ENCODE measurements at regions not wholly inside any gene's neighbourhood (a gene's known extent, or its start where the extent isn't known, plus 50 kb on each side); places are given as distances from the start of the nearest gene placed in this dataset.
"Not testable (repeated sequence)": the region's sequence is repeated elsewhere in the genome, so short reads cannot be mapped to it uniquely, and the experiment has no call there.

- TF ChIP-seq, protein P1, sequence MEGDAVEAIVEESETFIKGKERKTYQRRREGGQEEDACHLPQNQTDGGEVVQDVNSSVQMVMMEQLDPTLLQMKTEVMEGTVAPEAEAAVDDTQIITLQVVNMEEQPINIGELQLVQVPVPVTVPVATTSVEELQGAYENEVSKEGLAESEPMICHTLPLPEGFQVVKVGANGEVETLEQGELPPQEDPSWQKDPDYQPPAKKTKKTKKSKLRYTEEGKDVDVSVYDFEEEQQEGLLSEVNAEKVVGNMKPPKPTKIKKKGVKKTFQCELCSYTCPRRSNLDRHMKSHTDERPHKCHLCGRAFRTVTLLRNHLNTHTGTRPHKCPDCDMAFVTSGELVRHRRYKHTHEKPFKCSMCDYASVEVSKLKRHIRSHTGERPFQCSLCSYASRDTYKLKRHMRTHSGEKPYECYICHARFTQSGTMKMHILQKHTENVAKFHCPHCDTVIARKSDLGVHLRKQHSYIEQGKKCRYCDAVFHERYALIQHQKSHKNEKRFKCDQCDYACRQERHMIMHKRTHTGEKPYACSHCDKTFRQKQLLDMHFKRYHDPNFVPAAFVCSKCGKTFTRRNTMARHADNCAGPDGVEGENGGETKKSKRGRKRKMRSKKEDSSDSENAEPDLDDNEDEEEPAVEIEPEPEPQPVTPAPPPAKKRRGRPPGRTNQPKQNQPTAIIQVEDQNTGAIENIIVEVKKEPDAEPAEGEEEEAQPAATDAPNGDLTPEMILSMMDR (IDR thresholded peaks at IDR 0.05; ENCODE audit: insufficient read depth, low read depth, low read length, missing control alignments), result no peak
- H3K4me3 ChIP-seq (ENCODE audit: low read depth, low read length), result no peak overlapping the region
- no peak for DNase-seq (ENCODE audit: low read depth)
Measured at GRCh38 chr4:63965875-63966274, 443.4 kb downstream of the TECRL start.

- DNase-seq (ENCODE audit: low read depth); H3K4me3 ChIP-seq (ENCODE audit: low read depth, low read length): not testable (repeated sequence)
Measured at GRCh38 chr4:63942706-63943286, 466.5 kb downstream of the TECRL start.

DNA sequence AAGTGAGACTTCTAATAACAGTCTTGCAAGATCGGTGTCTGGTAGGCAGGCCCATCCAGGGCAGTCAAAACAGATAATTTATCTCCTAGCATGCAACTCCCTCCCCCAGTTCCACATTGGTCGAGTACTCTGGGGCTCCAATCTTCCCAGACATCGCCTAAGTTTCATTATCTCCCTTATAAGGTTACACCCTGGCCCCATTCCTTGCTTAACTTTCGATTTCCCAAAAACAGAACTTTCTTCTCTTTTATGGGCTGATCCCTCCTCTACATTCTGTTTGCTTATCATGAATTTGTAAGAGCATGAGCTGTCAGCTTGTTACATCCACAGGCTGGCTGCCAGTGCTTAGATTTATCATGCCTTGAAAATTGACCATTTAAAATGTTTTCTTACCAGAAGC is 471.3 kb downstream of the TECRL start:
- H3K4me3 ChIP-seq (ENCODE audit: low read depth, low read length), result no peak overlapping the region
- no peak for DNase-seq (ENCODE audit: low read depth)
- TF ChIP-seq, protein P1 (IDR thresholded peaks at IDR 0.05; ENCODE audit: insufficient read depth, low read depth, low read length, missing control alignments), result no peak

DNA sequence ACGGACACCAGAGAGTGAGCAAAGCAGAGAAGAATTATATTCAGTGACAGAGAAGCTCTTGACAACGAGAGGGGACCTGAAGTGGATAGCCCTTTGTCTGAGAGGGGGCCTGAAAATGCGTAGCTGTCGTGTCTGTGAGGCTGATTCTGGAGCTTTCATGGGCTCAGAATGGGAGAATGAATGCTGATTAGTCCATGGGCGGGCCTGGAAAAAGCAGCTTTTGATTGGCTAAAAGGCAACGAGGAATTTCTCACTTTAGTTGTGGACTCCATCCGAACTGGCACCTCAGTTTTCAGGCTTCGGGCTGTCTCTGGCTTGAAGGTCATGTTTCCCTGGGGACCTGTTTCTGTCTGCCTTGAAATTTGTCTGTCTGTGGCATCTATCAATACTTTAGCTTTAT is 487.1 kb downstream of the TECRL start:
- no peak overlapping the region for H3K4me3 ChIP-seq (ENCODE audit: low read depth, low read length)

DNA sequence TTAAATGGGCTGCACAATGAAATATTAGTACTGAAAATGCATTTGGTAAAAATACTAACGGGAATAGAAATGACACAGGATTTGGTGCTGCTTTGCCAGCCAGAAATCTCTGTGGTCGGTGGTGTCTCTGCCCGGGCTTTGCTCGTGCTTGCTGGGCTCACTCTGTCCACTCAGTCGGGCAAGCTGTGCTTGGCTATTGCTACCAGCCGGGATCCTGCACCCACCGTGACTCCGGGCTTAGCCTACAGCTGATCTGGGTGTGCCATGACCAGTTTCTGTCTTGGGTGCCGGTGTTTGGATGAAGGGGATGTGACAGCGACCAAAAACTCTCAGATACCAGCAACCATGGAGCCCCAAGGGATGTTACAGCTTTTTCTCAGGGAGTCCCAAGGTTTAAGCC is 487.7 kb downstream of the TECRL start:
- TF ChIP-seq, protein P1 (IDR thresholded peaks at IDR 0.05; ENCODE audit: insufficient read depth, low read depth, low read length, missing control alignments), result no peak
- no peak overlapping the region for H3K4me3 ChIP-seq (ENCODE audit: low read depth, low read length)
- DNase-seq (ENCODE audit: low read depth), result no peak

More for the DNA sequence above, 487.1 kb downstream of the TECRL start:
- no peak for DNase-seq (ENCODE audit: low read depth)
- TF ChIP-seq, protein P1 (IDR thresholded peaks at IDR 0.05; ENCODE audit: insufficient read depth, low read depth, low read length, missing control alignments), result no peak

DNA sequence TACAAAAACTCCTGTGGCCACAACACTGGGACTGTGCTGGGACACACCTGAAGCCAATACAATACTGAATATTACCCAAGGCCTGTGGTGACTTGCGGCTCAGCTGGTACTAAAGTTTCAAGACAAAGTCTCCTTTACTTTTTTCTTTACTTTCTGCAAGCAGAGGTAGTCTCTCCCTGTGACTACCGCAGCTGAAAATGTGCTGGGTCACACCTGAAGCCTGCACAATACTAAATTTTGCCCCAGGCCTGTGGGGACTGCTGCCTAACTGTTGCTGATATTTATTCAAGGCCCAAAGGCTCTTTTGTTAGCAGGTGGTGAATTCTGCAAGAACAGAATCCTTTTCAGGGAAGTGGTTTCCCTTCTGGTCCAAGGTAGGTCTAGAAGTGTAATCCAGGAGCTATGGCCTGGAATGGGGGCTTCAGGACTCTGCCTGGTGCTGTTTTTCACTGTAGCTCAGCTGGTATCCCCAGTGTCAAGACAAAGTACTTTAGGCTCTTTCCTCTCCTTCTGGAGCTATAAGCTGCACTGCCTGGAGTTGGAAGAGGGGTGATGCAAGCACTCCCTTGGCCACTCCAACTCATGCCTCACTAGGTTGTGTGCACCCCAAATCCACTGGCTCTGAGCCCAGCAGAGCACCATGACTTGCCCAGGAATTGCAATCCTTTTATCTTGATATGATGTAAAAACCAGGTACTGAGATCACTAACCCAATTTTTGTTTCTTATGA is 489.4 kb downstream of the TECRL start:
- no peak for DNase-seq (ENCODE audit: low read depth)
- TF ChIP-seq, protein P1 (IDR thresholded peaks at IDR 0.05; ENCODE audit: insufficient read depth, low read depth, low read length, missing control alignments), result no peak
- H3K4me3 ChIP-seq (ENCODE audit: low read depth, low read length), result no peak overlapping the region

- no peak overlapping the region for H3K4me3 ChIP-seq (ENCODE audit: low read depth, low read length)
- TF ChIP-seq, protein P1 (IDR thresholded peaks at IDR 0.05; ENCODE audit: insufficient read depth, low read depth, low read length, missing control alignments), result no peak
- no peak for DNase-seq (ENCODE audit: low read depth)
Measured at GRCh38 chr4:63906660-63907183, 502.5 kb downstream of the TECRL start.
